HUES64 (cell line): ENCODE measurements at regions not wholly inside any gene's neighbourhood (a gene's known extent, or its start where the extent isn't known, plus 50 kb on each side); places are given as distances from the start of the nearest gene placed in this dataset.
A peak's percentile ranks its signal among the peaks of the same experiment; 100 is the strongest.

Experiments used
- H3K27ac ChIP-seq: 2 replicates; pipeline ENCODE4 v1.7.0; 2013; ENCODE audit warnings: low read depth, low read length, inconsistent platforms
- H3K27me3 ChIP-seq: 2 replicates; pipeline ENCODE4 v1.6.1; 2013; ENCODE audit warnings: mild to moderate bottlenecking, low read length; ENCODE audit not compliant: insufficient read depth
- H3K36me3 ChIP-seq: 2 replicates; pipeline ENCODE4 v1.6.1; 2013; ENCODE audit warnings: mild to moderate bottlenecking, low read length; ENCODE audit not compliant: insufficient read depth
- H3K4me1 ChIP-seq: 2 replicates; pipeline ENCODE4 v1.6.1; 2013; ENCODE audit warnings: mild to moderate bottlenecking, low read length, moderate library complexity; ENCODE audit not compliant: insufficient read depth
- H3K4me3 ChIP-seq: 2 replicates; pipeline ENCODE4 v1.5.1; 2013; ENCODE audit warnings: mild to moderate bottlenecking, low read length, moderate library complexity
- H3K9ac ChIP-seq: 2 replicates; pipeline ENCODE4 v1.6.1; 2013; ENCODE audit warnings: mild to moderate bottlenecking, low read depth, low read length
- H3K9me3 ChIP-seq: 2 replicates; pipeline ENCODE4 v1.6.1; 2013; ENCODE audit warnings: low read depth, low read length; ENCODE audit not compliant: insufficient read depth
- whole genome bisulfite sequencing: fragments of 150-250, 120-280 bp; methylation state at CpG from one replicate; pipeline ENCODE4 v1.1.7; 2013; ENCODE audit warnings: missing lambda C conversion rate; 5-methylcytosine and 5-hydroxymethylcytosine counted together

DNA sequence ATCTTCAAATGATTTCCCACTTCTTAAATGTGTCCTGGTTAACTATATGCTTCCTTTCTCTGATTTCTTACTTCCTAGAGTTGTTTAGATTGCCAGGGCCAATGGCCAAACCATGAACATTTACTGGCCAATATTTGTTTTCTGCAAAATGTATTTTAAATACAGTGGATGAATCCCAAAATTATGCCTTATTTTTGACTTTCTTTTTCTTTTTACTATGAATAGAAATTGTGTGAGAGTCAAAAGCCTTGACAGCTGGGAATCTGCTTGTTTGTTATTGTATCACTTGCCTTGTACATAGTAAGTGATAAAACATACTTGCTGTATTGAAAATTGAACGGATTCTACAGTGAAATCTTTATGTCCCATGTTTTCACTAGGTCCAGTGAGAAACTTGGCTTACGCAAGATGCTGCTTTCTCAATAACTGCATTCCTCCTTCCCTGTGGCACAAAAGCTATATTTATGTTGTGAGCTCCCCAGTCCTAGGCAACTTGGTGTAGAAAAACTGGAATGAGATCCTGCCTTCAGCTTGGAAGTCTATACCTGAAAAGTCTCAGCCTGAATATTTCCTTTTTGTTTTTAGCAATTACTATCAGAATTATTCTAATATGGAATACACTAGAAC, 295.2 kb downstream of the EPHA7 start:
- H3K9ac ChIP-seq = no peak overlapping the region
- no peak overlapping the region for H3K4me3 ChIP-seq
- WGBS = 94% methylated on average over 2 of the region's 2 CpGs

DNA sequence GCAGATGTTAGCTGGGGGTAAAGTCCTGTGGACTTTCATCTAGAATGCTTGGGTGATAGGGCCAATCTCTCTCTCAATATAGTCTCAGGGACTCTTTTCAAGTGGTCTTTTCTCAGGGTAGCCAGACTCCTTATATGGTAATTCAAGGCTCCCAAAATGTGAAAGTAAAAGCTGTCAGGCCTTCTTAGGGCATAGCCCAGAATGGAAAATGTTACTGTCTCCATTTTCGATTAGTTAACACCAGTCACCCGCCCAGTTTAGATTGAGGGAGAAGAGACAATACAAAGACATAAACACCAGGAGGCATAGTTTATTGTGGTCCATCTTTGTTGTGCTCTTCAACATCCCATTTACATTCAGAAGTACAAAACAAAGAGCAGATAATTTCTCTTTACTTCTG, 295.8 kb downstream of the EPHA7 start:
- Histone ChIP-seq H3K9me3 (no peaks in the 10 kb centered on the region), H3K9ac (no peak overlapping the region), H3K27ac (peak overlapping the region; percentile 65; the same call in 1 of the 2 replicates), H3K27me3 (no peaks in the 10 kb centered on the region), H3K4me3 (no peak overlapping the region), H3K36me3 (no peaks in the 10 kb centered on the region), H3K4me1 (peaks cover 49% of the 10 kb centered on the region)
- WGBS = 86% methylated on average over 2 of the region's 2 CpGs

More for the DNA sequence above, 295.2 kb downstream of the EPHA7 start:
- no peaks in the 10 kb centered on the region for H3K36me3 ChIP-seq
- H3K4me1 ChIP-seq = peaks cover 49% of the 10 kb centered on the region
- H3K27me3 ChIP-seq = no peaks in the 10 kb centered on the region
- H3K27ac ChIP-seq = peak overlapping the region; percentile 65
- no peaks in the 10 kb centered on the region for H3K9me3 ChIP-seq

DNA sequence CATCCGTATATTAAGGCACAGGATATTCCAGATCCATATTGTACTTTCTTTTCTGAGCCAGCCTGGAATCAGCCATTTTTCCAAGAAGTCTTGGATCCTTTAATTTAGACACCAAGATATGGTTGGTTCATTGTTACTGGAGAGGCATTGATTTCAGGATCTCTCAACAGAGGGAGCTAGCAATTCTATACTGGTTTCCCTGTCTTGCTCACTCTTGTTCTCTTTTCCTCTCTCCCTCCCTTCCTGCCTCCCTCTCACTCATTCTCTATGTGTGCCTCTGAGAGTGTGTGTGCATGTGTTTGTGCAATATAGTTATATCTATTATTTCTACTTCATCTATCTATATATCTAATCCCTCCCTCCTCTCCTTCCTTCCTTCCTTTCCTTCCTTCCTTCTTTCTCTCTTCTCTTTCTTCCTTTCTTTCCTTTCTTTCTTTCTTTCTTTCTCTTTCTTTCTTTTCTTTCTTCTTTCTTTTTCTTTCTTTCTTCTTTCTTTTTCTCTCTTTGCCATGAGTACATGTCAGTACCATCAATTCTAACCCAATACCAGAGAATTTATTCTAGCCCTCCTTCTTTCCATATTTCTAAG, 299.1 kb downstream of the EPHA7 start:
- no peak overlapping the region for H3K9ac ChIP-seq
- H3K4me3 ChIP-seq = no peak overlapping the region
- 84% methylated on average over 1 of the region's 1 CpG for WGBS
- no peaks in the 10 kb centered on the region for H3K9me3 ChIP-seq
- no peak overlapping the region; the same call in 1 of the 2 replicates for H3K27ac ChIP-seq
- peaks cover 54% of the 10 kb centered on the region for H3K4me1 ChIP-seq
- no peaks in the 10 kb centered on the region for H3K36me3 ChIP-seq
- H3K27me3 ChIP-seq = no peaks in the 10 kb centered on the region

DNA sequence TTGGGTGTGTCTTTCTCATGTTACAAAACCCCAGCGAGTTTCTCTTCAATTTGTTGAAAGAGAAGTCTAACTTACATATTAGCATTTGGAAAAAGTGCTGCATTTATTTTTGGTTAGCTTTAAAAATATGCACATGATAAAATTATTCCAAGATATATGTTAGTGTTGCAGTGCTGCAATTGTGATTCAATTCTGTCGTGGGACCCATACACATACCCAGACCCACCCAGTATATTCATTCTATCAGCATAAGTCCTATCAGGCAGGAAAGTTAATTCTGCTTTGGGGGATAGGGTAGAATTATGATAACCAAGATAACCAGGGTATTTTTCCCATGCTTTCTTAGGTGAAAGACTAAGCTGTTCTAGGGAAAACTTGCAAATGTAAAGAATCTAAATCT, 313.5 kb downstream of the EPHA7 start:
- Histone ChIP-seq H3K9ac (no peak overlapping the region), H3K4me1 (peaks cover 21% of the 10 kb centered on the region), H3K4me3 (no peak overlapping the region), H3K27ac (no peak overlapping the region), H3K9me3 (no peaks in the 10 kb centered on the region), H3K27me3 (no peaks in the 10 kb centered on the region), H3K36me3 (no peaks in the 10 kb centered on the region)
- no CpG with 5 or more reads among the region's 2 CpGs for WGBS

DNA sequence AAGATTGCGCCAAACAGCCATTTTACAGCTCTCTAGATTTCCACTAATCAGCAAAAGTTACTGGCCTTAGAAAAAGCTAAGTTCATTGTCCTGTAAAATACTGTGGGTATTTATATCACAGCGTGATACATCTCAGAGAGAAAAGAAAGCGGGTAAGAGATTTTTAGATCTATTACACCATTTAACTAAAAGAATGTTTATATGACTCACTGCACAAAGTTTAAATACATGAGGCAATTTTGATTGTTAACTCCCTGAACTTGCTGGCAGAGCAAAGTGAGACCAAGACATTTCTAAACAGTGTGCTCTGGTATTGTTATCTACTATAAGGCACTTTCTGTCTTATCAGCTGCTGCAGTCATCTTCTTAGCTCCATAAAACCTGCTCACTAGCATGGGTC, 314.3 kb downstream of the EPHA7 start:
- no peak overlapping the region for H3K4me3 ChIP-seq
- H3K9me3 ChIP-seq = no peaks in the 10 kb centered on the region
- H3K27ac ChIP-seq = no peak overlapping the region
- H3K4me1 ChIP-seq = peaks cover 21% of the 10 kb centered on the region
- H3K27me3 ChIP-seq = no peaks in the 10 kb centered on the region
- 75% methylated on average over 2 of the region's 3 CpGs for WGBS
- H3K36me3 ChIP-seq = no peaks in the 10 kb centered on the region
- no peak overlapping the region for H3K9ac ChIP-seq

DNA sequence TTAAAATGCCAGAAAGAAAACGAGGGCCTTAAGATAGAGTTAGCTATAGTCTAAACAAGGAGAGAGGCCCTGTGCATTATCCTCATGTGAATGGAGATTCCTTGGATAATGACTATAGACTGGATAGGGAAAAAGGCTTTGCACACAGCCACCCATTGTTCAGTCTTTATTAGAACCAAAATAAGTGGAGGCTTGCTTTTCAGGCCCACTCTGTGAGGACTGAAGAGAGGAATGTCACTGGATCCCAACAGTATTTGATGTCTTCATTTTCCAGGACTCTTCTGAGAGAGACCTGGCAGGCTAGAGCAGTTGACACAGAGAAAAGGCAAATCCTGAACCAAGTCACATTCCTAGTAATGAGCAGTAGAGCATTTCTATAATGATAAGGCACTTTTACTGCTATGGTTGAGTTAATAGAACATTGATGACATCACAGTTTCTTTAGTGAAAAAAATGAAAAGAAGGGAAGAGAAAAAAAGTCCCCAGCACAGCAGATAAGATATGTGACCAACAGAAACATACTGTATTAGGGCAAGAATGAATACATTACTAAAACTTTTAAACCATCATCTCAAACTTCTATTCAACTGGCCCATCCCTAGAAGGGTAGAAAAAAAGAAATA, 315.1 kb downstream of the EPHA7 start:
- Histone ChIP-seq H3K9ac (no peak overlapping the region), H3K4me3 (no peak overlapping the region), H3K36me3 (no peaks in the 10 kb centered on the region), H3K27ac (no peak overlapping the region), H3K4me1 (peaks cover 21% of the 10 kb centered on the region), H3K9me3 (no peaks in the 10 kb centered on the region), H3K27me3 (no peaks in the 10 kb centered on the region)
- WGBS = 84% methylated on average over 1 of the region's 1 CpG

DNA sequence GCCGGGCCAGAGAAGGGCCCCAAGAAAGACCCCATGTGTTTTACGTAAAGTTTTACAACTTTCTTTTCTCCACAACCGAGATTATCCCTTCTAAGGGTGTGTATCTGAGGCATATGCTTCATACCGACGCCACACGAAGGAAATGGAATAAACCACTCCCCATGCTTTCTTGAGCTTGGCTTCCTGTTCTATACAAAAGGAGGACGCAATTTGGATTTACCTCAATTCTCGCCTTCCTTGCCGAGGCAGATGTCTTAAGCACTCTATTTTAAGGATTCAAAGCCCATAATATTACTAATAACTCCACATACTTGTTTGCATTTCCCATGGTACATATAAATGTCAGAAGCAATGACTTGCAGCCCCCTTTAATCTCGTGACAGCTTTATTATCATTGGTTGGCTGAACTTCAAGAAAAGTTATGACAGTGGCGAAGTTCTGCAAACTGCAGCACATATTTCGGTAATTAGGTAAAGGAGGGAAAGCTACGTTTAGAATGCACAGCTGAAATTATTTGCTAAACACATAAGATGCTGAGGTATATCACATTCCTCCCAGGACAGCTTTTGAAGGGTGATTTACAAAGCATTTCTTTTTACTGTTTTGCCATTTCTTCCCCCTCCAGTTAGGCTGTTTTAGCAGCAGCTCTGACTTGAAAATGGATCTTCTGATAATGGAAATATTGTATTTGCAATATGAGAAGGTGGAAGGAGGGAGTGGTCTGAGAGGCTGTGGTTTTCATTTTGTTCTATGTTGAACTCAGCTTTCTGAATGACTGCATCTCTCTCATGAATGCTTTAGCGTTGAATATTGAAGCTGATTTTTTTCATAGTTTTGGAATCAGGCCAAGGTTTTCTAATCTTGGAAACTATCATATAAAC, 330.5 kb downstream of the EPHA7 start:
- Histone ChIP-seq H3K4me1 (peaks cover 48% of the 10 kb centered on the region), H3K9ac (no peak overlapping the region), H3K36me3 (no peaks in the 10 kb centered on the region), H3K9me3 (no peaks in the 10 kb centered on the region), H3K4me3 (no peak overlapping the region), H3K27ac (no peak overlapping the region), H3K27me3 (no peaks in the 10 kb centered on the region)
- 88% methylated on average over 14 of the region's 14 CpGs for WGBS

DNA sequence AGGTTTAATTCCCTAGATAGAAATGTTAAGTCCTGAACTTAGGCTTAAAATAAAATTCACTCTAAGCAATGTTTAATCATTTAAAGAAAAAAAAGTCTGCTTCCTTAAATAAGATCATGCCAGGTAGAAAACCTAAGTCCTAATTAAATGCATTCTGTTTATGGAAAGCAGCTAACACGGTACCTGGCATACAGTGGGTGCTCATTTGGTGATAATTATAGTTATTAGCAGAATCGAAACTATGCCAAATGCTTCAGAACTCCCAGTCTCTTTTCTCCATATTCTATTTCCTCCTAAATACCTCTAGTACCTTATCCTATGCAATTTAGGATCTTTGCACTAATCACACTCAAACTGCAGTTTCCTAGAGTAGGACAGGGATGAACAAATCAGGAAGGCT, 331.8 kb downstream of the EPHA7 start:
- no peak overlapping the region for H3K27ac ChIP-seq
- H3K27me3 ChIP-seq = no peaks in the 10 kb centered on the region
- peaks cover 61% of the 10 kb centered on the region for H3K4me1 ChIP-seq
- no peak overlapping the region for H3K4me3 ChIP-seq
- H3K9me3 ChIP-seq = no peaks in the 10 kb centered on the region
- no peak overlapping the region for H3K9ac ChIP-seq
- WGBS = 85% methylated on average over 2 of the region's 2 CpGs
- H3K36me3 ChIP-seq = no peaks in the 10 kb centered on the region

DNA sequence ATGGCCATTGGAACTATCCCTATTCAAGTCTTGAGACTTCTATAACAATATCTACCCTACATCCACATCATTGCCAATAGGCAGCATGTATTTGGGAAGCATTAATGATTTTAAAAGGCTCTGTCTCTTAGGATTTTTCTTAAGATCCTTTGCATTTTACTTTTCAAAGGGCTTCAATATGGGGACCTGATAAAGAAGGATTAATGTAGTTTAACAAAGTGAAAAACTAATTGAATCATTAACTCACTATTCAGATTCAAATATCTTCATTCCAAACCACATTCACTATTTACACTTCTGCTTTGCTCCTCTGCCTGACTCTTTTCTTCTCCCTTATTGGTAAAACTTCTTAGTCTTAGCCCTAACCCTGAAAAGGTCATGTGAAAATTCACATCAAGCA, 333.0 kb downstream of the EPHA7 start:
- H3K4me3 ChIP-seq = no peak overlapping the region
- no peaks in the 10 kb centered on the region for H3K36me3 ChIP-seq
- no peaks in the 10 kb centered on the region for H3K27me3 ChIP-seq
- no peak overlapping the region for H3K9ac ChIP-seq
- no peak overlapping the region; the same call in 1 of the 2 replicates for H3K27ac ChIP-seq
- no peaks in the 10 kb centered on the region for H3K9me3 ChIP-seq
- peaks cover 63% of the 10 kb centered on the region for H3K4me1 ChIP-seq

DNA sequence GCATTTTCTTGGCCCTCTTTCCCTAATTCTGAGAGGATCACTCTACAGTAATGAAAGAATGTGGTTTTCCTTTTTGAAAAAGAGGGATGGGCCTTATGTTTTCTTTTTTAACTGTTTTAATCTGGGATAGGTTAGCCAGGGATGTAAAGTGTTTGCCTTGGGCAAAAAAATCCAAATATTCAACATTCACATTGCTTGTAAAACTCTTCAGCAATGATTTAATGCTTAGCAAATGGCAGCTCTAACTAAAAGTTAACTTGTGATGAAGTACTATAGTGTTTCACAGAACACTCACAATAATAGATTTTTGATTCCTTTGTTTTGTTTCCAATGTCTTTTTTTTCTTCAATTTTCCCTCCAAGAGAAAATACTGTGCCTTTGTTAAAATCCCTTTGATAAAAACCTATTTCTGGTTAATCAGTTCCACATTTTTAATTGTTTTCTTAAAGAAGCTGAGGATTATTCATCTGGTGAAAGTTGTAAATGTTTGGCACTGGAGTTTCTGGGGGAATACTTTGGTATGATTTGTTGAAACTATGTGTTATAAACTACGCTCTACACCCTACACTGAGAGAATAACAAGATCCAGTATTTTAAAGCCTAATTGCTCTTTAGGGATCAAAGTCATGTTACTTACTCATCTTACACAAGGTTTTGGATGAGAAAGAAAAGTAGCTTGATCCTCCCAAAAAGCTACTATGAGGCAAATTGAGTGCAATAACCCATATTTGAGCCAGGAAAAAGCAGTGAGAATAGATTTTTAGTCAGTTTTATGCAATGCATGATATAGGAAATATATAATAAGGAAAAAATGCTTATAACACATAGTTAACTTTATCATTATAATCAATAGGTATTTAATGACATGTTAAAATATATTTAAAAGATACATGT, 335.8 kb downstream of the EPHA7 start:
- Histone ChIP-seq H3K27ac (no peak overlapping the region), H3K4me3 (no peak overlapping the region), H3K27me3 (peaks cover 5% of the 10 kb centered on the region; the same call in 1 of the 2 replicates), H3K9me3 (no peaks in the 10 kb centered on the region), H3K36me3 (no peaks in the 10 kb centered on the region), H3K9ac (no peak overlapping the region), H3K4me1 (peaks cover 68% of the 10 kb centered on the region)
- WGBS = no CpG with 5 or more reads among the region's 1 CpG
